ENCODE measurements at regions not wholly inside any gene's neighbourhood (a gene's known extent, or its start where the extent isn't known, plus 50 kb on each side); places are given as distances from the start of the nearest gene placed in this dataset.

GRCh38 chr5:58403822-58404433 lies 56.0 kb downstream of the PLK2 start:
- DNase-seq, result no peak

- DNase-seq, result no peak
These were observed 58.2 kb downstream of the PLK2 start for GRCh38 chr5:58401701-58402100.

- DNase-seq, result no peak
These were observed 59.1 kb downstream of the PLK2 start for GRCh38 chr5:58400737-58401136.

GRCh38 chr5:58399951-58400350 lies 59.9 kb downstream of the PLK2 start:
- no peak for DNase-seq

GRCh38 chr5:58394339-58394738 lies 65.5 kb downstream of the PLK2 start:
- no peak for DNase-seq

- no peak for DNase-seq
These were observed 66.2 kb downstream of the PLK2 start for GRCh38 chr5:58393716-58394115.

GRCh38 chr5:58392496-58392895 lies 67.4 kb downstream of the PLK2 start:
- no peak for DNase-seq

- DNase-seq, result no peak
These were observed 76.4 kb downstream of the PLK2 start for GRCh38 chr5:58383448-58383847.

GRCh38 chr5:58382131-58382534 lies 77.8 kb downstream of the PLK2 start:
- DNase-seq, result no peak

- no peak for DNase-seq
These were observed 78.3 kb downstream of the PLK2 start for GRCh38 chr5:58381566-58381965.

GRCh38 chr5:58380655-58381054 lies 79.2 kb downstream of the PLK2 start:
- DNase-seq, result no peak

GRCh38 chr5:58378613-58379390 lies 81.1 kb downstream of the PLK2 start:
- no peak for DNase-seq

- DNase-seq, result no peak
These were observed 89.3 kb downstream of the PLK2 start for GRCh38 chr5:58370606-58371005.

GRCh38 chr5:58369513-58370190 lies 90.2 kb downstream of the PLK2 start:
- no peak for DNase-seq

GRCh38 chr5:58366461-58366860 lies 93.4 kb downstream of the PLK2 start:
- DNase-seq, result no peak

GRCh38 chr5:58365791-58366190 lies 94.1 kb downstream of the PLK2 start:
- no peak for DNase-seq

GRCh38 chr5:58363461-58364249 lies 96.2 kb downstream of the PLK2 start:
- no peak for DNase-seq

GRCh38 chr5:58362135-58362534 lies 97.8 kb downstream of the PLK2 start:
- DNase-seq, result no peak

GRCh38 chr5:58360794-58361193 lies 99.1 kb downstream of the PLK2 start:
- DNase-seq, result no peak

GRCh38 chr5:58359981-58360380 lies 99.9 kb downstream of the PLK2 start:
- DNase-seq, result no peak

- no peak for DNase-seq
These were observed 101.2 kb downstream of the PLK2 start for GRCh38 chr5:58358501-58359178.

- no peak for DNase-seq
These were observed 101.9 kb downstream of the PLK2 start for GRCh38 chr5:58357799-58358500.
